Medulla oblongata (tissue), 1 donor: ENCODE measurements at regions not wholly inside any gene's neighbourhood (a gene's known extent, or its start where the extent isn't known, plus 50 kb on each side); places are given as distances from the start of the nearest gene placed in this dataset.

Experiments used
- DNase-seq: peaks from one replicate; pipeline ENCODE4 v3.0.0-alpha.2; 2015; ENCODE audit errors: extremely low spot score

GRCh38 chr5:145506185-145506850 lies 328.8 kb downstream of the PRELID2 start:
- no peak for DNase-seq

DNA sequence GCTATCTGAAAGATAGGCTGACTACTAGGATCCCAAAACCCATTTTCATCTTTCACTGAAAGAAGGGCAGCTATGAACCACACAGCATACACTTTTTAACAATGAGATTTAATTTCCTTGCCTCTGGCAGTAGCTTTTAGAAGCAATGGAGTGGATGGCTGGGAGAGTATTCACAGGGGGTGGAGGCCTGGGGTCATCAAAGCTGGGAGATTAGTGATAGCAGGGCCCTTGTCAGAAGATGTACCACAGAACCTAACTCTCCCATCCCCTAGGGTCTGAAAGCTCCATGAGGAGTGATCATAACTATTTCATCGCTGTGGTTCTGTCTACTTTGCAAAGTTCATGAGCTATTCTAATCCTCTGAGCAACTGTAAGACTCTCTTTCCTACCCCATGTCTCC lies 332.2 kb downstream of the PRELID2 start:
- no peak for DNase-seq

GRCh38 chr5:145500710-145501109 lies 334.4 kb downstream of the PRELID2 start:
- DNase-seq: no peak

DNA sequence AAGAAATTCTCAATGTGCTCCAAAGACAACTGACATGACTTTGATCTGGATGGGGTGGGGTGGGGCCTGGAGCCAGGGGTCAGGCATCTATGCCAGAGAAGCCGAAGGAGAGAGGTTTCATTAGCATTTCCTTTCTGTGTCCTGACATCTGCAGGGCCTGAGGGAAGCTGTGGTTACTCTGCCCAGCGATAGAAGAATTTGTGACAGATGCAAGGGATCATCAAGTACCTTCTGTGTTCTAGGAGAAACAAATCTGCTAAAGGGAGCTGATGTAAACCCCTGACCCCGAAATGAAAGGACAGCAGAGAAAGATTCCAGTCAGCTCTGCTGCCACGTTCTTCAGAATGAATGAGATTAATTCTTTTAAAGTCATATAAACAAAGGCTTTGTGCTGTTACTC lies 335.7 kb downstream of the PRELID2 start:
- no peak for DNase-seq

- DNase-seq: no peak
Observed at GRCh38 chr5:145497052-145497451, 338.1 kb downstream of the PRELID2 start.

GRCh38 chr5:145495741-145496140 lies 339.4 kb downstream of the PRELID2 start:
- no peak for DNase-seq

DNA sequence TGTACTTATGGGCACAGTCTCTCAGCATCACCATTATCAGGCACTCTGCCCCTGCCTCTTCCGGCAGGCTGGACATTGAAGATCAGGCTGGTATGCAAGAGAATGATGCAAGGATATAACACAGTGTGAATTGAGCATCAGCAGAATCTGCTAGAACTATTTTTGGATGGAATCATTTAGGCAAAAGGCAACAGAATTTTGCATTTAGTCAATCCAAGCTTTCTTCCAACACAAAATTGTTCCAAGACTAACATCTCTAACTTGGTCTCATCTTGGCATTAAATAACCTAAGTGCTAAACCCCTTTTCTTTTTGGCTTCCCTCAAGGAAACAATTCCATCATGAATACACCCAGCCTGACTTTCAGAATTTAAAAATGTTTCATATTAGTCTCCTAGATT lies 339.9 kb downstream of the PRELID2 start:
- DNase-seq: no peak

- DNase-seq: no peak
Observed at GRCh38 chr5:145493435-145493834, 341.7 kb downstream of the PRELID2 start.

DNA sequence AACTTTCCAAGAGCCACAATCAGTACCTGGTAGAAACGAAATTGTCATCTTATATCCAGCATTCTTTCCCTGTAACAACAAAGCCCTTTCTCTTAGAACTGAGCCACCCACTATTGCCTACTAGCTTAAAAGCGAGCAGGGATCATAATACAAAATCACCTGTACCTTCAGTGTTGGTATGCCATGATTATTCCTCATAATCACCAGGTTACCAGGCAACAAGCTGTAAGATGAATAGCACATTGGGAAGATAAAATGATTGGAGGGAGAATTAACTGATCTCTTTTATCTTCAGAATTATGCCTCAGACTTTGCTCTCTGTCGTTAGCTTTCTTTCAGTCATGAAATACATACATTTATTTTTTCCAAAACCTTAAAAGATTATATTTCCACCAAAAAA lies 345.6 kb downstream of the PRELID2 start:
- DNase-seq: no peak

GRCh38 chr5:145484158-145484557 lies 351.0 kb downstream of the PRELID2 start:
- no peak for DNase-seq

- DNase-seq: no peak
Observed at GRCh38 chr5:145483212-145483611, 351.9 kb downstream of the PRELID2 start.

DNA sequence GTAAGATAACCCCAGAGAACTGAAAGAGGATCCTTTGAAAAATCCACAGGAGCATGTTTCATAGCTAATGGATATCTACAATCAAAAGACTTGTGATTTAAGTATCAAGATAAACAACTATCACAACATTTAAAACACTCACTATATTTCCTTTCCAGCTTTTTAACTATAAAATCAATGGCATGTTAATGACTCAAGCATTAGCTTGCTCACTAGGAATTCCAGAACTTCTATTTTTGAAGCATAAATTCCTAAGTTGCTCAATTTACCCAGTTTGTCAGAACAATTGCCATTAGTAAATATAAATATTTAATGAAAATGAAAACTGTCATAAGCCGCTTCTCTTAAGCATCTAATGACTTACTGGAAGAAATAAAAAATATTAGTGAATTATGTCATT lies 355.3 kb downstream of the PRELID2 start:
- DNase-seq: no peak

- DNase-seq: no peak
Observed at GRCh38 chr5:145479271-145479670, 355.9 kb downstream of the PRELID2 start.

DNA sequence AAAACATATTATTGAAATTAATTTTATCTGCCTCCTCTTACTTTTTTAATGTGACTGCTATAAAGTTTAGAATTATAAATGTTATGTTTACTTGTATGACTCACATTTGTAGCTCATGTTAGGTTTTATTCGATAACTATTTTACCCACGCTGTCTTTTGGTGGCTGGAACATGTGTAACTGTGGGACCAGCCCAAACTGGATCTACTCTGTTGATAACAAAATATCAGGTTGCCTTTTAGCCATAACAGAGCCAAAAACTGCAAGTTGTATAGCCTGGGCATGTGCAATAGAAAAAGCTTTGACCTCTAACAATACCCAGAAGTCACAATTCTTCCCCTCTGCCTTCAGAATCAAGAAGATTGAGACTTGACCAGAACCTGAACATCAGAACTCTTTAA lies 356.5 kb downstream of the PRELID2 start:
- no peak for DNase-seq

DNA sequence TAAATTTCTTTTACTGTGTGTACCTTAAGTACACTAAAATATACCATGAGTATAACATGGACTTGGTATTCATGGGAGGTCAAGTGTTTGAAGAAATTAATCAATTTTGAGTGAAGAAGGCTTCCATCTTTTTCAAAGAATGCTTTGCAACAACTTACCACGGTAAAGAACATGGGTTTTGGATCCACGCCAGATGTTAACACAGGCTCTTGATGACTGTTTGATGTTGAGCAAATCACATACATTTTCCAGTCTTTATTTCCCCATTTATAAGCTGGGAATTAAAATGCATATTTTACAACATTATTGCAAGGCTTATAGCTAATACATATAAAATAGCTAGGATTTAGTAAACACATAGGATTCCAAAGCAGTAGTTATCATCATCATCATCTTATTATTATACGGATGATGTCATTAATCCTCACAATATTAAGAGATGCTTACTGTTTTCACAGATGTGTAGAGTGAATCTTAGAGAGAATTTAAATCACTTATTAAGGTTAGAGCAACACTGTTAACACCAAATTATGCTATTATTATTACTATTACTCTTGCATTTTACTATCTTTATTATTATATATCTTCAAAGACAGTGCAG lies 362.0 kb downstream of the PRELID2 start:
- no peak for DNase-seq

DNA sequence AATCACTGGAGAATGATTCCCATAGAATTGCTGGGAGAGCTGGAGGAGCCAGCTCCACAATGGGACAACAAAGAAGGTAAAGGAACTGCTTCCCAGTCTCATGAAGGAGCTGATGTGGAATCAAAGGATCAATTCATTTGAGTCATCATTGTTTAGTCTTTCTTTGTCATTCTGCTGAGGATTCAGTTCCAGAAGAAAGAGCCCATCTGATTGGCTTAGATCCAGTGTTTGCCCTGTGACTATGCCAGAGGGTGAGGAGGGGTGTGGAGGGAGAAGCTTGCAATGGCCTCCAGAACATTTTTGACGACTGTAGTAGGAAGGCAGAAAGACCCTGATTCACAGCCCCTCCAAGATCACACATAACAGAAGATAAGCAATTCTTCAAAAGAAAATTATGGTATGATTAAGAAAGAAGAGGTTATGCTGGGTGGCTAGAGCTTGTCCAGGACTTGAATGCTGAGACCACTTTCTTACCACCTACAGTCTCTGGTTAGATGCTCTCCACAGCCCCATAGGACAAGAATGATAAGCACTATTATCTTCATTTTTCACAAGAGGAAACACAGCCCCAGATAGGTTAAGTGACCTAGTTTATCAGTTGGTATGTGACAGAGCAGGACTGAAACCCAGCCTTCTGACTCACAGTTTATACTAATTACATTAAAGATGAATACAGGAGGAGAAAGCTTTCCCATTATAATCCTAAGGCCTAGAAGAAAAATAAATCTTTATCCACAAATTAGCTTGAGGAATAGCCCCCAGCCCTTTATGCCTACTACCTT lies 363.1 kb downstream of the PRELID2 start:
- DNase-seq: no peak

DNA sequence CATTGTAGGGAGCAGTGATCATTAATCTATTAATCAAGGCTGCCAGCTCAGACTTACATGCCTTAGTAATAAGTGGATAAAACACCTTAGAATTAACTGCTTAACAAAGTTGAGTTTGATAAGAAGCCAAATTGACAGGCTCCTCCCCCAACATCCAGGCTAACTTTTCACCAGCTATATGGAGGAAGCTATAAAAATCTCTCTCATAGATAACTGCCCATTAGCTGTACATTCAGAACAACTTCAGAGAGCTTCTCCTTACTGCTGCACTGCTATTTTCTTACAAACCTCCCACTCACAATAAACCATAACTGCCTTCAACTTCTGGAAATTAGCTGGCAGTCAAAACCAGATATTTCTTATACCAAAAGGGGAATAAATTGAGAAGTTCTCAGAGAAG lies 364.1 kb downstream of the PRELID2 start:
- DNase-seq: no peak

- DNase-seq: no peak
Observed at GRCh38 chr5:145470396-145470979, 364.7 kb downstream of the PRELID2 start.

DNA sequence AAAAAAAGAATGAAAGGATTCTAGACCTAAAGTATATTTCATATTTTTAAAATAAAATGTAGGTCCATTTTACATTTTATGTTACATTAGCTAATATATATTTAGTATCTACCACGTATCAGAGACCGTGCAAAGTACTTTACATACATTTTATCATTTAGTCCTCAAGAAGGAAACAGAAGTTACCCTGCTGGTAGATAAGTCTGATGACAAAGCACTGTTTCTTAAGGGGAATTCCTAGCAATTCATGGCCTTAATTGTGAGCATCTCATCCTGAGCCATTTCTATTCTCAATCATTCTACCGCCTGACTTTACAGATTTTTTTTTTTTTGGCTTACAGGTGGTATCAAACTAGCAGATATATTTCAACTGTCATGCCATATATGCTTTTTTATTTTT lies 367.7 kb downstream of the PRELID2 start:
- no peak for DNase-seq

GRCh38 chr5:145466533-145466932 lies 368.6 kb downstream of the PRELID2 start:
- DNase-seq: no peak

DNA sequence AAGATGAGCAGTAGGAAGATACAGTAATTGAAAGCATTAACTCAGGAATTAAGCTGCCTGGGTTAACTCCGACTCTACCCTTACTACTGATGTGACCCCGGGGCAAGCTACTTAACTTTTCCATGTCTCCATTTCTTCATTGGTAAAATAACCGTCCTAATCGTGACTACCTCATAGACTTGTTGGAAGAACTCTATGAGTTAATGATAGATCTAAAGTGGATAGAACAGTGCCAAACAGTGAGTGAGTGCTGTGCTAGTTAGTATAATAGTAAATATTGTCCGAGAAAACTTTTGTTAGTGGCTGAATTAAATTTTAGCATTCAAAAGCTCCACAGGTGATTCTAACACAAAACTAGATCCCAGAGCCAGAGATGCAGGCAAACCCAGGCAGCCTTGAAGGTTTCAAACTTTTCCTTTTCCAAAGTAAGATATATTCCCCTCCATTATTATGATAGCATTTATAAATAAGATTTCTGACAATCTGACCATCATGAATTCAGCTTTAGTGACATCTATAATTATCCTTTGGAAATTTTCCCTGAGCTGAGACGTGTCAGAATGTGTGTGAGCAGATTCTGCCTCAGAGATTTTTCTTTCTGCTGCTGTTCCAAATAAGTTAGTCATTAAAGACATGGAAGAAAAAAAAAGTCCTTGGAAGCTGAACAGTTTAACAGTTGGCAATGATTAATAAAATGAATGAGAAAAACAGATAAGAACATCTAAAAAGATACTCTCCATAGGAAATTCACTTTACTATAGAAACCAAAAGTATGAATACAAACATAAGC lies 369.5 kb downstream of the PRELID2 start:
- no peak for DNase-seq

DNA sequence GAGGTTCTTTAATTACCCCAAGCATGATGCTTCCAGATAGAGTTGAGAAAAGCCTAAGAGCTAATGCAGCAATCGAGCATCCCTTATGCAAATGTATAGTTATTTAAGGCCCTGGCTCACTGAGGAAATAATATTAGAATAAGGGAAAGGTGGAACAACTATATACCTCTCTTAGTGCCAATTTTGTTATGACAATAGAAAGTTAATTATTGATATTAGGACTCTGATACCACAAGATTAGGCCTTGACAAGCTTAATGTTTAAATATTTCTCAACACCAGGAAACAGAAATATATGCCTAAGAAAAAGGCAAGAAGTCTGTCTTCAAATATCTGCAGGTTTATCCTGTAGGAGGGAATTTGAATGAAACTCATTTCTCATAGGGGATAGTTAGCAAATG lies 371.0 kb downstream of the PRELID2 start:
- no peak for DNase-seq
